Neural crest cell (in vitro differentiated cells): ENCODE measurements at regions not wholly inside any gene's neighbourhood (a gene's known extent, or its start where the extent isn't known, plus 50 kb on each side); places are given as distances from the start of the nearest gene placed in this dataset.

ENCODE experiments used
- DNase-seq: peaks from one replicate; pipeline ENCODE4 v3.0.0; 2021; ENCODE audit warnings: low read depth, mixed read lengths, low spot score
- H3K27ac Mint-ChIP-seq: one replicate; pipeline ENCODE4 v1.8.0; 2021; ENCODE audit warnings: mild to moderate bottlenecking, mixed read lengths; ENCODE audit not compliant: unreplicated experiment
- H3K27me3 Mint-ChIP-seq: 2 replicates; pipeline ENCODE4 v1.8.0; 2021; ENCODE audit warnings: low read depth, mild to moderate bottlenecking, mixed read lengths
- H3K36me3 Mint-ChIP-seq: 2 replicates; pipeline ENCODE4 v1.8.0; 2021; ENCODE audit warnings: low read depth, mild to moderate bottlenecking, mixed read lengths
- H3K4me1 Mint-ChIP-seq: 2 replicates; pipeline ENCODE4 v1.8.0; 2021; ENCODE audit warnings: mixed read lengths
- H3K4me3 Mint-ChIP-seq: one replicate; pipeline ENCODE4 v1.8.0; 2021; ENCODE audit warnings: mild to moderate bottlenecking, mixed read lengths
- H3K9me3 Mint-ChIP-seq: 2 replicates; pipeline ENCODE4 v1.8.0; 2021; ENCODE audit warnings: mixed read lengths
- TF ChIP-seq, protein P1 (sequence below): fragments of 200-600 bp; sonication (generic); conservative IDR thresholded peaks from 2 replicates; pipeline ENCODE4 v1.5.0; 2021; ENCODE audit warnings: antibody characterized with exemption, mild to moderate bottlenecking

DNA sequence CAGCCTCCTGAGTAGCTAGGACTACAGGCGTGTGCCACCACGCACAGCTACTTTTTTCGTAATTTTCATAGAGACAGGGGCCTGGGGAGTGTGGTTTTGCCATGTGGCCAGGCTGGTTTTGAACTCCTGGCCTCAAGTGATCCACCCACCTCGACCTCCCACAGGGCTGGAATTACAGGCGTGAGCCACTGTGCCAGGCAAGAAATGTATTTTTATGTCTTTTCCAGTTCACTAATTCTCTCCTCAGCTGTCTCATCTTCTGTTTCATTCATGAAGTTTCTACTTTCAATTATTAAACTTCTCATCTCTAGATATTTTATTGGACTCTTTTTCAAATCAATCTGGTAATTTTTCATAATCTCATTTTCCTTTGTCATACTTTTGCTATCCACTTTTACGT, 72.1 kb upstream of the DISP3 start:
- Mint-ChIP-seq H3K9me3 (peaks cover 9% of the 10 kb centered on the region), H3K4me3 (no peak overlapping the region), H3K27me3 (peaks cover 9% of the 10 kb centered on the region), H3K36me3 (peaks cover 4% of the 10 kb centered on the region), H3K4me1 (no peaks in the 10 kb centered on the region), H3K27ac (no peak overlapping the region)
- TF ChIP-seq, protein P1, sequence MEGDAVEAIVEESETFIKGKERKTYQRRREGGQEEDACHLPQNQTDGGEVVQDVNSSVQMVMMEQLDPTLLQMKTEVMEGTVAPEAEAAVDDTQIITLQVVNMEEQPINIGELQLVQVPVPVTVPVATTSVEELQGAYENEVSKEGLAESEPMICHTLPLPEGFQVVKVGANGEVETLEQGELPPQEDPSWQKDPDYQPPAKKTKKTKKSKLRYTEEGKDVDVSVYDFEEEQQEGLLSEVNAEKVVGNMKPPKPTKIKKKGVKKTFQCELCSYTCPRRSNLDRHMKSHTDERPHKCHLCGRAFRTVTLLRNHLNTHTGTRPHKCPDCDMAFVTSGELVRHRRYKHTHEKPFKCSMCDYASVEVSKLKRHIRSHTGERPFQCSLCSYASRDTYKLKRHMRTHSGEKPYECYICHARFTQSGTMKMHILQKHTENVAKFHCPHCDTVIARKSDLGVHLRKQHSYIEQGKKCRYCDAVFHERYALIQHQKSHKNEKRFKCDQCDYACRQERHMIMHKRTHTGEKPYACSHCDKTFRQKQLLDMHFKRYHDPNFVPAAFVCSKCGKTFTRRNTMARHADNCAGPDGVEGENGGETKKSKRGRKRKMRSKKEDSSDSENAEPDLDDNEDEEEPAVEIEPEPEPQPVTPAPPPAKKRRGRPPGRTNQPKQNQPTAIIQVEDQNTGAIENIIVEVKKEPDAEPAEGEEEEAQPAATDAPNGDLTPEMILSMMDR: no peak
- no peak for DNase-seq

DNA sequence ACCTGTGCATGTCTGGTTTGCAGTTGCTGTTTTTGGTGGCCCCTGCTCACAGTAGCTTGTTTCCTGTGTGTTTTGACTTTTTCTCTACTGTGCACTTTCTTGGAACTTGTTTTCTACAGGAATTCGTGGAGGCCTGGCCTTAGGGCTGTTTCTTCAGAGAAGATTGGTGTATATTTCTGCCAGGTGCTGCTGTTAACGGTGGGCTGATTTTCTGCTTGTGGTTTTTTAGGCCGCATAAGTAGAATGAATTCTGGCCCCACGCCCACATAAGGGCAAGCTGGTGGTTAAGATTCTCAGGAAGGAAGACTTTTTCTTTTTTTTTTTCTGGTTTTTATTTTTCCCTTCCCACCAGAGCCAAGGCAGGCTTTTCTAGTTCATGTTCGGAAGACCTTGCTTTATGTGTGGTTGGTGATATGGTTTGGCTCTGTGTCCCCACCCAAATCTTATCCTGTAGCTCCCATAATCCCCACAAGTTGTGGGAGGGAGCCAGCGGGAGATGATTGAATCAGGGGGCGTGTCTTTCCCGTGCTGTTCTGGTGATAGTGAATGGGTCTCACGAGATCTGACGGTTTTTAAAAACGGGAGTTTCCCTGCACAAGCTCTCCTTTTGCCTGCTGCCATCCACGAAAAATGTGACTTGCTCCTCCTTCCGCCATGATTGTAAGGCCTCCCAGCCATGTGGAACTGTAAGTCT, 71.5 kb upstream of the DISP3 start:
- H3K4me1 Mint-ChIP-seq: no peaks in the 10 kb centered on the region
- DNase-seq: no peak
- H3K27me3 Mint-ChIP-seq: peaks cover 9% of the 10 kb centered on the region
- no peak overlapping the region for H3K4me3 Mint-ChIP-seq
- peaks cover 9% of the 10 kb centered on the region for H3K9me3 Mint-ChIP-seq
- no peak overlapping the region for H3K27ac Mint-ChIP-seq
- TF ChIP-seq, protein P1: no peak
- peaks cover 4% of the 10 kb centered on the region for H3K36me3 Mint-ChIP-seq

DNA sequence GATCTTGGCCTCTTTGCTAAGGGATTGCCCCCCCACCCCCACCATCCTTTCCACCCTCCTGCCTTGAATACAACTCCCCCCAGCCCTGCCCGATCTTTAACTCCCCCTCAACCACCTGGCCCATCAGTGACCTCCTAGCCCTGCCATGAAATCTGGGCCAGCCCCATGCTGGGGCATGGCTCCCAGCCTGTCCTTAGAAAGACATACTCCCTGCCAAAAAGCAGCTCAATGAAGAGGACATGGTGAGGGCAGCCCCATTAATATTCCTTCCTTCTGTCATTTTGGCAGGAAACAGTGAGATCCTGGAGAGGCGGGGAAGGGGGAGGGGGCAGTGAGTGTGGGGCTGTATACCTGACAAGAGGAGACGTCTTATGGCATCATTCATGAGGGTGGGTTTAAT, 66.8 kb upstream of the DISP3 start:
- Mint-ChIP-seq H3K4me1 (peaks cover 27% of the 10 kb centered on the region), H3K27ac (no peak overlapping the region), H3K9me3 (peaks cover 7% of the 10 kb centered on the region), H3K4me3 (no peak overlapping the region), H3K27me3 (peaks cover 9% of the 10 kb centered on the region), H3K36me3 (peaks cover 4% of the 10 kb centered on the region)
- no peak for DNase-seq
- TF ChIP-seq, protein P1: no peak

DNA sequence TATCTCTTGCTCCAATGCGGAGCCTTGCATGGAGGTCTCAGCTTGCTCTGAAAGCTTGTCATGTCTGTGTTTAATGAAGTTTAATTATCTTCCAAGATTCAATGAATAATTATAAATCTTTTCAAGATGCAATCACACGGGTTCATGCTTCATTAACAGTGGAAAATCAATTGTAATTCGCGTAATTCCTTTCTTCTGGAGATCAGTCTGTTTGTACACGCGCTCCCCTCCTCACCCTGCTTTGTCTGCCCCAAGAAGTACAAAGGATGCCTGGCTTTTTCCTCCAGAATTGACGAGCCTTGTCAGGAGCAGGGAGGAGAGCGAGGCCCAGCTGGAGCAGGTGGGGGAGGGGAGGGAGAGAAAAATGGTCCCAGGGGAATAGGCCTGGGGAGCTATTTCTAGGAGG, 65.0 kb upstream of the DISP3 start:
- H3K9me3 Mint-ChIP-seq: no peaks in the 10 kb centered on the region
- H3K4me3 Mint-ChIP-seq: peak overlapping the region; percentile 18
- TF ChIP-seq, protein P1: no peak
- H3K4me1 Mint-ChIP-seq: peaks cover 36% of the 10 kb centered on the region
- H3K27me3 Mint-ChIP-seq: peaks cover 13% of the 10 kb centered on the region
- H3K27ac Mint-ChIP-seq: peak overlapping the region; percentile 88
- no peaks in the 10 kb centered on the region for H3K36me3 Mint-ChIP-seq
- peak; percentile 35 for DNase-seq

DNA sequence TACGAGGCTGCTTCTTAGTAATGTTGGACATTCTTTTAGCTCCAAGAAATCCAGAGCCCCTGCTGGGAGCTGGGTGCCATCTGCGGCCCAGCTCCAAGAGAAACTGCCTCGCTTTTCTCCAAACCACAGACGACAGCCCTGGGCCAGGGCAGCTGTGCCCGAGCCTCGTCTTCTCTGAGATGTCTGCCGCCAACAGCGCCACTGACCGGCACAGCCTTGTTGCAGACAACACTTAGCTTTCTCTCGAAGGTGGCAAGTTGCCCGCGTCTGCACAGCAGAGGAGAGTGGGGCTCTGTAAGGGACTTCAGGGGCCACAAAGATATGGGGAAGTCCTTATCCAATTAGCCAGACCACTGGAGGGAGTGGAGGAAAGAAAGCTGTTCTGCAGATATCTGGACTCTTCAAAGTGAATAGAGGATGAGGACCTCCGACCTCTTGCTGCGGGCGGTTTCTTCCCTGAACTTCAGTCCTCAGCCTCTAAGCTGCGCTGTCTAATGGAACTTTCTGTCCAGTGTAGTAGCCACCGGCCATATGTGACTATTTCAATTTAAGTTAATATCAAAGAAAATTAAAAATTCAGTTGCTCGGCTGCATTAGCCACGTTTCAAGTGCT, 63.9 kb upstream of the DISP3 start:
- Mint-ChIP-seq H3K4me1 (peaks cover 36% of the 10 kb centered on the region), H3K27me3 (peaks cover 16% of the 10 kb centered on the region), H3K27ac (no peak overlapping the region), H3K36me3 (no peaks in the 10 kb centered on the region), H3K4me3 (no peak overlapping the region), H3K9me3 (no peaks in the 10 kb centered on the region)
- no peak for DNase-seq
- TF ChIP-seq, protein P1: no peak
